ENCODE measurements at regions not wholly inside any gene's neighbourhood (a gene's known extent, or its start where the extent isn't known, plus 50 kb on each side); places are given as distances from the start of the nearest gene placed in this dataset.

GRCh38 chr5:68041293-68041692, 174.3 kb upstream of the PIK3R1 start:
- H3K36me3 ChIP-seq (ENCODE audit: control insufficient read depth in 2 of 2, extremely low read depth in 1 of 2, insufficient read depth in 2 of 2, low read length in 2 of 2) = no peaks in the 10 kb centered on the region
- dilution Hi-C loops (cut with MboI; ENCODE audit: extremely low pct_ligation_motif_present, low sequenced_read_pairs) (no loop called here), intact Hi-C loops (cut with micrococcal nuclease) (no loop called here)
- H3K4me1 ChIP-seq (ENCODE audit: control insufficient read depth, extremely low read depth, insufficient read depth, low read length) = peaks cover 2% of the 10 kb centered on the region
- H2AFZ ChIP-seq (ENCODE audit: low read depth, low read length) = no peak overlapping the region
- H3K4me3 ChIP-seq (replicated peaks in 1 of 3; ENCODE audit: insufficient read depth in 1 of 3, low read depth in 1 of 3, low read length in 3 of 3) = no peak overlapping the region
- no peak overlapping the region for H3K4me2 ChIP-seq (ENCODE audit: insufficient read depth, low read length)
- H4K20me1 ChIP-seq (replicated peaks; ENCODE audit: control insufficient read depth, extremely low read depth, insufficient read depth, low read length) = no peaks in the 10 kb centered on the region
- H3K27ac ChIP-seq (ENCODE audit: insufficient read depth, low read depth, low read length) = no peak overlapping the region
- FAIRE-seq = no peak
- ChIA-PET POLR2A (no interaction called here), CTCF (no interaction called here)
- no peaks in the 10 kb centered on the region for H3K79me2 ChIP-seq (ENCODE audit: control insufficient read depth, insufficient read depth, low read length)
- H3K9ac ChIP-seq (replicated peaks; ENCODE audit: extremely low read depth, insufficient read depth, low read length) = no peak overlapping the region
- no peak for DNase-seq (ENCODE audit: low read depth, low spot score)
- no peaks in the 10 kb centered on the region for H3K9me3 ChIP-seq (replicated peaks; ENCODE audit: control insufficient read depth, insufficient read depth, low read length)
- no peaks in the 10 kb centered on the region for H3K27me3 ChIP-seq (ENCODE audit: control insufficient read depth in 2 of 2, insufficient read depth in 2 of 2, low read length in 2 of 2)
- BruUV-seq (replicated peaks) = no TSS peak
- TF ChIP-seq GATA2 (IDR thresholded peaks at IDR 0.05; ENCODE audit: insufficient read depth, insufficient read length, low read depth, low read length) = no peak
- no peak for TF ChIP-seq EZH2 (IDR thresholded peaks at IDR 0.05; ENCODE audit: borderline replicate concordance, low read depth, low read length, severe bottlenecking)
- TF ChIP-seq POLR2A (IDR thresholded peaks at IDR 0.05; ENCODE audit: low read depth, low read length) = no peak
- TF ChIP-seq, protein P1, sequence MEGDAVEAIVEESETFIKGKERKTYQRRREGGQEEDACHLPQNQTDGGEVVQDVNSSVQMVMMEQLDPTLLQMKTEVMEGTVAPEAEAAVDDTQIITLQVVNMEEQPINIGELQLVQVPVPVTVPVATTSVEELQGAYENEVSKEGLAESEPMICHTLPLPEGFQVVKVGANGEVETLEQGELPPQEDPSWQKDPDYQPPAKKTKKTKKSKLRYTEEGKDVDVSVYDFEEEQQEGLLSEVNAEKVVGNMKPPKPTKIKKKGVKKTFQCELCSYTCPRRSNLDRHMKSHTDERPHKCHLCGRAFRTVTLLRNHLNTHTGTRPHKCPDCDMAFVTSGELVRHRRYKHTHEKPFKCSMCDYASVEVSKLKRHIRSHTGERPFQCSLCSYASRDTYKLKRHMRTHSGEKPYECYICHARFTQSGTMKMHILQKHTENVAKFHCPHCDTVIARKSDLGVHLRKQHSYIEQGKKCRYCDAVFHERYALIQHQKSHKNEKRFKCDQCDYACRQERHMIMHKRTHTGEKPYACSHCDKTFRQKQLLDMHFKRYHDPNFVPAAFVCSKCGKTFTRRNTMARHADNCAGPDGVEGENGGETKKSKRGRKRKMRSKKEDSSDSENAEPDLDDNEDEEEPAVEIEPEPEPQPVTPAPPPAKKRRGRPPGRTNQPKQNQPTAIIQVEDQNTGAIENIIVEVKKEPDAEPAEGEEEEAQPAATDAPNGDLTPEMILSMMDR (IDR thresholded peaks at IDR 0.05; ENCODE audit: extremely low read depth in 1 of 2, insufficient read depth in 1 of 2, low read depth in 1 of 2, low read length in 2 of 2) = no peak
- TF ChIP-seq POLR2AphosphoS5 (IDR thresholded peaks at IDR 0.05; ENCODE audit: insufficient read depth, low read depth, low read length) = no peak
- TF ChIP-seq JUN (IDR thresholded peaks at IDR 0.05; ENCODE audit: borderline replicate concordance, insufficient read depth, insufficient read length, low read depth) = no peak
- no peak for TF ChIP-seq MYC (IDR thresholded peaks at IDR 0.05; ENCODE audit: low read depth, low read length)
- TF ChIP-seq FOS (IDR thresholded peaks at IDR 0.05; ENCODE audit: borderline replicate concordance, insufficient read depth, low read length) = no peak
- TF ChIP-seq, protein P2, sequence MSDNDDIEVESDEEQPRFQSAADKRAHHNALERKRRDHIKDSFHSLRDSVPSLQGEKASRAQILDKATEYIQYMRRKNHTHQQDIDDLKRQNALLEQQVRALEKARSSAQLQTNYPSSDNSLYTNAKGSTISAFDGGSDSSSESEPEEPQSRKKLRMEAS (IDR thresholded peaks at IDR 0.05; ENCODE audit: insufficient read depth, insufficient read length) = no peak
- no peaks in the 10 kb centered on the region for H3K9me1 ChIP-seq (replicated peaks; ENCODE audit: control insufficient read depth, extremely low read depth, insufficient read depth, low read length)

Measured in endothelial cell of umbilical vein (primary cell).